ENCODE measurements at regions not wholly inside any gene's neighbourhood (a gene's known extent, or its start where the extent isn't known, plus 50 kb on each side); places are given as distances from the start of the nearest gene placed in this dataset.

DNA sequence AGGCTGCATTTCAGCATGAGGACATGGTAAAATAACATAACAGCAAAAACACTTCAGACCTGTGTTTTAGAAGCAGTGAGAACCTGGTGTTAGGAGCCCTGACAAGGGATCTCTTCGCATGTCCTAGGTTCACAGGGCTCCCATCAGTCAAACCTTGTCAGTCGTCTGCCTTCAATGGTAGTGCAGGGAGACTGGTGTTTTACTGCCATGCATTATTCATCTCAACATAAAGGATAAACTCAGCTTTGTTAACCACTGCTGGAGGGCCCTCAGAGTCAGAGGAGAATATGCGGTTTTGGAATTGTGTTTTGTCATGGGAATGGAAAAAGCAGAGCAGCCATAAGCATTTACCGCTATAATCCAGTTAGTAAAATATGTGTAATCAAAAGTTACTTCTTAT is 275.9 kb upstream of the GCFC2 start:
- TF ChIP-seq, protein P1, sequence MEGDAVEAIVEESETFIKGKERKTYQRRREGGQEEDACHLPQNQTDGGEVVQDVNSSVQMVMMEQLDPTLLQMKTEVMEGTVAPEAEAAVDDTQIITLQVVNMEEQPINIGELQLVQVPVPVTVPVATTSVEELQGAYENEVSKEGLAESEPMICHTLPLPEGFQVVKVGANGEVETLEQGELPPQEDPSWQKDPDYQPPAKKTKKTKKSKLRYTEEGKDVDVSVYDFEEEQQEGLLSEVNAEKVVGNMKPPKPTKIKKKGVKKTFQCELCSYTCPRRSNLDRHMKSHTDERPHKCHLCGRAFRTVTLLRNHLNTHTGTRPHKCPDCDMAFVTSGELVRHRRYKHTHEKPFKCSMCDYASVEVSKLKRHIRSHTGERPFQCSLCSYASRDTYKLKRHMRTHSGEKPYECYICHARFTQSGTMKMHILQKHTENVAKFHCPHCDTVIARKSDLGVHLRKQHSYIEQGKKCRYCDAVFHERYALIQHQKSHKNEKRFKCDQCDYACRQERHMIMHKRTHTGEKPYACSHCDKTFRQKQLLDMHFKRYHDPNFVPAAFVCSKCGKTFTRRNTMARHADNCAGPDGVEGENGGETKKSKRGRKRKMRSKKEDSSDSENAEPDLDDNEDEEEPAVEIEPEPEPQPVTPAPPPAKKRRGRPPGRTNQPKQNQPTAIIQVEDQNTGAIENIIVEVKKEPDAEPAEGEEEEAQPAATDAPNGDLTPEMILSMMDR (IDR thresholded peaks at IDR 0.05) = no peak
- no peak for TF ChIP-seq ZFX (IDR thresholded peaks at IDR 0.05; ENCODE audit: borderline replicate concordance)
